HEK293T (cell line): ENCODE measurements at regions not wholly inside any gene's neighbourhood (a gene's known extent, or its start where the extent isn't known, plus 50 kb on each side); places are given as distances from the start of the nearest gene placed in this dataset.

Source experiments
- CTCF ChIA-PET: fragments of 350-600 bp; formaldehyde crosslinking; extraction: SDS; loops from one replicate; lab custom pipeline; 2021; ENCODE audit warnings: antibody characterized with exemption, inconsistent platforms; lab: Yijun Ruan, JAX
- POLR2A ChIA-PET: fragments of 350-600 bp; formaldehyde crosslinking; extraction: SDS; loops from one replicate; lab custom pipeline; 2020; ENCODE audit warnings: antibody characterized with exemption, inconsistent platforms; lab: Yijun Ruan, JAX
- DNase-seq: peaks from one replicate; pipeline ENCODE4 v3.0.0; 2012; ENCODE audit warnings: mixed read lengths; ENCODE audit errors: extremely low spot score
- ARNT ChIP-seq: fragments of 450-650 bp; IDR thresholded peaks from 2 replicates; pipeline ENCODE4 v1.6.1; 2017; ENCODE audit warnings: mild to moderate bottlenecking
- BHLHE40 ChIP-seq: fragments of 450-650 bp; IDR thresholded peaks from 2 replicates; pipeline ENCODE4 v1.6.1; 2016; ENCODE audit warnings: mild to moderate bottlenecking, moderate library complexity, borderline replicate concordance
- CTBP1 ChIP-seq: fragments of 450-650 bp; IDR thresholded peaks from 2 replicates; pipeline ENCODE4 v1.6.1; 2016; ENCODE audit warnings: borderline replicate concordance
- ELF4 ChIP-seq: fragments of 450-650 bp; IDR thresholded peaks from 2 replicates; pipeline ENCODE4 v1.6.1; 2017; ENCODE audit warnings: antibody characterized with exemption
- FOXA1 ChIP-seq: fragments of 450-650 bp; IDR thresholded peaks from 2 replicates; pipeline ENCODE4 v1.6.1; 2016; ENCODE audit warnings: mild to moderate bottlenecking
- FOXK2 ChIP-seq: fragments of 450-650 bp; IDR thresholded peaks from 2 replicates; pipeline ENCODE4 v1.6.1; 2016; ENCODE audit warnings: mild to moderate bottlenecking
- FOXM1 ChIP-seq: fragments of 450-650 bp; IDR thresholded peaks from 2 replicates; pipeline ENCODE4 v1.6.1; 2017; ENCODE audit warnings: mild to moderate bottlenecking, borderline replicate concordance
- HDGF ChIP-seq: fragments of 450-650 bp; IDR thresholded peaks from 2 replicates; pipeline ENCODE4 v1.6.1; 2017; ENCODE audit warnings: antibody characterized with exemption, borderline replicate concordance
- L3MBTL2 ChIP-seq: fragments of 450-650 bp; conservative IDR thresholded peaks from 2 replicates; pipeline ENCODE4 v1.6.1; 2016; ENCODE audit warnings: mild to moderate bottlenecking
- LEF1 ChIP-seq: fragments of 450-650 bp; IDR thresholded peaks from 2 replicates; pipeline ENCODE4 v1.6.1; 2017; ENCODE audit warnings: mild to moderate bottlenecking, borderline replicate concordance
- NFRKB ChIP-seq: fragments of 450-650 bp; IDR thresholded peaks from 2 replicates; pipeline ENCODE4 v1.6.1; 2016; ENCODE audit warnings: mild to moderate bottlenecking, moderate library complexity
- SP1 ChIP-seq: fragments of 450-650 bp; IDR thresholded peaks from 2 replicates; pipeline ENCODE4 v1.6.1; 2017
- SUZ12 ChIP-seq: fragments of 450-650 bp; IDR thresholded peaks from 2 replicates; pipeline ENCODE4 v1.6.1; 2016; ENCODE audit warnings: mild to moderate bottlenecking
- TARDBP ChIP-seq: fragments of 450-650 bp; IDR thresholded peaks from 2 replicates; pipeline ENCODE4 v1.6.1; 2016
- ZNF384 ChIP-seq: fragments of 450-650 bp; IDR thresholded peaks from 2 replicates; pipeline ENCODE4 v1.6.1; 2016
- TF ChIP-seq, protein P1 (sequence below): fragments of 450-650 bp; IDR thresholded peaks from 2 replicates; pipeline ENCODE4 v1.6.1; 2016

DNA sequence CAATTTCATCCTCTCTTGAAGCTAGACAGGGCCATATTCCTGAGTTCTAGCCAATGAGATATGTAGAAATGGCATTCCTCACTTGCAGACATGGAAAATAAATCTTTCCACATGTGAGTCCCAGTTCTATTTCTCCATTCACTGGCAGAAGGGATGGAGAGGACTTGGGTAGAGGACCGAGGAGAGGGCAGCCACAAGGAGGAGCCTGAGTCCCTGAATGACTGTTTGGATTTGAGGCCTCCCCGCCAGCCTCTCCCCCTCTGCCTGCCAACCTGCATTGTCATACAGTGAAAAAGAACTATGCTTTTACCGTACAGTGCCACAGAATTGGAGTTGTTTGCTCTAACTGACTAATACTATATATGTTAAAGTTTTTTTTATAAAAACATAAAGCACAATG lies 583.0 kb upstream of the WWC1 start:
- ChIA-PET POLR2A (no interaction called here), CTCF (no interaction called here)
- TF ChIP-seq TARDBP (no peak), BHLHE40 (no peak), ELF4 (no peak), FOXK2 (no peak), NFRKB (no peak), HDGF (no peak), SUZ12 (no peak), FOXM1 (no peak), FOXA1 (no peak), SP1 (no peak)
- DNase-seq = no peak

DNA sequence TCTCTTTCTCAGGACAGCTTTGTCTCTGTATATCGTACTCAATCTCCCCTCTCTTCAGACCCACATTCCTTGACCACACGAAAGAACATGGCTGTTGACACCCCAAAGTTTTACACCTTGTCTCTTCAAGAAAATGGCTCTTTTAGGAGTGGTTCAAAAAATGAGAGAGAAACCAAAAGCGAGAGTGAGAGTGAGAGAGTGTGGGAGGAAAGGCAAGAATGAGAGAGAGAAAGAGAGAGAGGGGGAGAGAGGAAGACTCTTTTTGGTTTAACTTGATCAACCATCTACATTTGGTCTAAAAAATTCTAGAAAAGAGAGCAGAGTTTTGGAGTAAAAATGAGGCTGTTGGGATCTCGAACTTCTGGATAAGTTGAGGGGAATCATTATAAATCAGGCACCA lies 581.8 kb upstream of the WWC1 start:
- TF ChIP-seq BHLHE40 (no peak), ZNF384 (no peak), SUZ12 (no peak), LEF1 (no peak), ELF4 (no peak), NFRKB (no peak), CTBP1 (no peak), SP1 (no peak), TARDBP (no peak), FOXK2 (no peak), L3MBTL2 (no peak), HDGF (no peak), FOXM1 (no peak), ARNT (no peak), FOXA1 (no peak)
- CTCF ChIA-PET = no interaction called here
- DNase-seq = no peak
- POLR2A ChIA-PET = no interaction called here

DNA sequence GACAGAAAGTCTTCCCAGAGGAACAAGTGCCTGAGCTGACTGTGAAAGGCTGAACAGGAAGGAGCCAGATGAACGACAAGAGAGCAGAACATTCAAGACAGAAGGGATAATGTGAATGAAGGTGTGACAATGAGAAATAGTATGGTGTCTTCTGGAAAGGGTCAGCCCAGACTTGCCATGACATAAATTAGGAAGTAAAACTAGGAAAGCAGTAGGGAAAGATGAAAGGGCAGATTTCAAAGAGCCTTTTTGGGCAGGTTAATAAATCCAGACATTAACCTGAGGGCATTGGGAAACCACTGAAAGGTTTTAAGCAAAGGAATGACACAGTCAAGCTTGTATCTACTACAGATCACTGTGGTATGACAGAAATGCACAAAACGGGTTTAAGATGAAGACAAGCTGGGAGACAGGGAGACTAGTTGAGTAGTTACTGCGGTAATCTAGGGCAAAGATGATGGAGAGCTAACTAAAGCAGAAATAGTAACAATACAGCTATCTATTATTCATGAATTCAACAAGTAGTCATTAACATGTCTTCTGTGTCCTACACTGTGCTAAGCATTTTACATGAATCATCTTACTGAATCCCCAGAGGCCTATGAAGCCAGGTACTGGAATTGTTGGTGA lies 580.9 kb upstream of the WWC1 start:
- TF ChIP-seq HDGF (no peak), LEF1 (no peak), FOXK2 (no peak), L3MBTL2 (no peak), ZNF384 (no peak), FOXM1 (no peak), NFRKB (no peak), TARDBP (no peak), BHLHE40 (no peak), ARNT (no peak), SP1 (no peak), SUZ12 (no peak), ELF4 (no peak)
- TF ChIP-seq, protein P1, sequence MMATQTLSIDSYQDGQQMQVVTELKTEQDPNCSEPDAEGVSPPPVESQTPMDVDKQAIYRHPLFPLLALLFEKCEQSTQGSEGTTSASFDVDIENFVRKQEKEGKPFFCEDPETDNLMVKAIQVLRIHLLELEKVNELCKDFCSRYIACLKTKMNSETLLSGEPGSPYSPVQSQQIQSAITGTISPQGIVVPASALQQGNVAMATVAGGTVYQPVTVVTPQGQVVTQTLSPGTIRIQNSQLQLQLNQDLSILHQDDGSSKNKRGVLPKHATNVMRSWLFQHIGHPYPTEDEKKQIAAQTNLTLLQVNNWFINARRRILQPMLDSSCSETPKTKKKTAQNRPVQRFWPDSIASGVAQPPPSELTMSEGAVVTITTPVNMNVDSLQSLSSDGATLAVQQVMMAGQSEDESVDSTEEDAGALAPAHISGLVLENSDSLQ = no peak
- ChIA-PET POLR2A (no interaction called here), CTCF (no interaction called here)
- DNase-seq = no peak

DNA sequence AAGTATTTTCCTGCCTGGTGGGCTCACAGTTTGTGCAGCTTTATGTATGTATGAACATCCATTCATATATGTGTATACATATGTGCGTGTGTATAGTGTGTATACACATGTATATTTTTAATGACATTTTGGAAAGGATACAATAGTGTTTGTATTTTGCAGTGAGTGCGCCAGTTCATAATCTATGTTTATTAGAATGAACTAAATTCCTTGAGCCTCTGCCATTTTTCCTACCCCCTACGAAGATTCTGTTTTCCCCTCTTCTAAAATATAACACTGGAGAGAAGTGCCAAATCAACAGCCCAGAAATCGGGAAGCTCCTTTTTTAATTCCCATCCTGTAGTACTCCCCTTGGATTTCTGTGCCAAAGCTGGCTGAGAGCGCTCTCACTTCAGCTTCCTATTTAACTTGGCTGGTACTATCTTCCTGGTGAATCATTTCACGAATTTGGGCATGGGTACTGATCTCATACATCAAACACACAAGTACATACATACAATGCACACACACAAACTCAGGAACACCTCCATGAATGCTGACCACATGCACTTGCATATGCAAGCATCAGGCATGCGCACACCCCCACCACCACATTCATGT lies 578.4 kb upstream of the WWC1 start:
- TF ChIP-seq ZNF384 = no peak
- no peak for TF ChIP-seq FOXM1
- TF ChIP-seq FOXK2 = no peak
- TF ChIP-seq NFRKB = no peak
- no peak for TF ChIP-seq ARNT
- TF ChIP-seq CTBP1 = no peak
- TF ChIP-seq HDGF = no peak
- TF ChIP-seq TARDBP = no peak
- no peak for TF ChIP-seq ELF4
- no peak for TF ChIP-seq BHLHE40
- TF ChIP-seq LEF1 = no peak
- no peak for TF ChIP-seq L3MBTL2
- TF ChIP-seq SUZ12 = no peak
- TF ChIP-seq, protein P1 = no peak
- TF ChIP-seq FOXA1 = no peak
- TF ChIP-seq SP1 = no peak
- ChIA-PET CTCF (interaction anchor here (1.4 kb wide), 1 partner anchor 10 kb away, joined by 5 read pairs; no protein-coding TSS in a partner anchor), POLR2A (no interaction called here)
- DNase-seq = no peak

DNA sequence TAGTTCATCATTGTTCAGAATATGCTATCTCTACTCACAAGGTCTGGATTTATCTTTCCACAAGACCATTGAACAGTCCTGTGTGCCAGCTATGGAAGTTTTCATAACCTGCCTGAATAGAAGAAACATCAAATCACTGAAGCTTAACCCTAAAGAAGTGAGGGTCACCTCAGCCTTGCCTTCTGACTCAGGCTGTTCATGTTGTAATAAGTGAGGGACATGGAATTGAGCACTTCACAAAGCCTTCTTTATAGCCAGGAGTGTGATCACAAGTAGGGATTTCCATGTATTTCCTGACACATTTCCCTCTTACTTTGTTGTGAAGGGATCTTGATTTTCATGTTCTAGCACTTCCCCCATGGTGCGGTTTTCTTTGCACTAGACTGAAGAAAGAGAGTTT lies 577.5 kb upstream of the WWC1 start:
- DNase-seq = no peak
- ChIA-PET POLR2A (no interaction called here), CTCF (no interaction called here)
- TF ChIP-seq TARDBP = no peak

DNA sequence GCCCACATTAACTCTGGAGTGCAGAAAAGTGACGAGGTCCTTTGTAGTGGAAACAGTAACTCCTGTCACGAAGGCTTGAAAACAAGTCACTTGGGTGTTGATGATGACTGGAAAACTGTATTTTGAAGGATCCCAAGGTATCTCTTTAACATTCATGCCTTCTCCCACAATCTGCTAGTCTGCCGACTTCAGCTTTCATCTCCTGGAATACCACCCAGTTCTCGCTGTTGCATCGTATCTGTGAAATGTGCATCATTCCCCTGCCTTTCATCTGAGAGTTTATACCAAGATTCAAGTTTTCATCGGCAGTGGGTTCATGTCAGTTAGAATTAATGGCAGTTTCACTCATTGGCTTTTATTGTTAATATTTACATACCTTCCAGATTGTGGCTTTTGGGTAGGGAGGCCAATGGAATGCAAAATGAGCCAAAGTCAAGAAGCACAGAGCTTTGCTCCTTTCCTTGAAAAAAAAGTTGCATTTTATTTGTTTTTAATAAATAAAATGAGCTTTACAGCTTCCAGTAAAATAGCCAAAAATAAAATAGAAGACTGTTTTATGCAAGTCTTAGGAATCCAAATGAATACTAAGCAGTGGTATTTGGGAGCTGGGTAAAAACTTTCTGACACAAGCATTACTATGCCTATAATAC lies 575.2 kb upstream of the WWC1 start:
- TF ChIP-seq ELF4 (no peak), SP1 (no peak), ZNF384 (no peak)
- ChIA-PET POLR2A (interaction anchor here (0.6 kb wide), 1 partner anchor 366 kb away, joined by 3 read pairs; no protein-coding TSS in a partner anchor), CTCF (no interaction called here)
- DNase-seq = no peak
